ENCODE measurements at regions not wholly inside any gene's neighbourhood (a gene's known extent, or its start where the extent isn't known, plus 50 kb on each side); places are given as distances from the start of the nearest gene placed in this dataset.

DNA sequence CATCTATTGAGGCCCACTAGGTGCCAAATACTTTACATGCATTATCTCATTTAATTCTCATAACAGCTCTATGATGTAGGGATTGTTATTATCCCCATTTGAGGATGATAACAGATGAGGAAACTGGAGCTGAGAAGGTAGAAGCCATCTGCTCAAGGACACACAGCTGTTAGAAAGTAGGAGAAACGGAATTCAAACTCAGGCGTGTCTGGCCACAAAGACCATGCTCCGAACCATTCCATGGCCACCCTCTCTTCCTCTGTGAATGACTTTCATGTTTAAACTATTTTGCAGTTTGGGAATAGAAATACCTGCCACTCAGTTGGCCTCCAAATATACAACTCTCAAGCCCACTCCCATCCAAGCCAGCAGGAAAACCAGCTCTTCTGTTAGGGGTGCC, 87.6 kb upstream of the ANKRD55 start:
- no peak for DNase-seq (ENCODE audit: low spot score)

DNA sequence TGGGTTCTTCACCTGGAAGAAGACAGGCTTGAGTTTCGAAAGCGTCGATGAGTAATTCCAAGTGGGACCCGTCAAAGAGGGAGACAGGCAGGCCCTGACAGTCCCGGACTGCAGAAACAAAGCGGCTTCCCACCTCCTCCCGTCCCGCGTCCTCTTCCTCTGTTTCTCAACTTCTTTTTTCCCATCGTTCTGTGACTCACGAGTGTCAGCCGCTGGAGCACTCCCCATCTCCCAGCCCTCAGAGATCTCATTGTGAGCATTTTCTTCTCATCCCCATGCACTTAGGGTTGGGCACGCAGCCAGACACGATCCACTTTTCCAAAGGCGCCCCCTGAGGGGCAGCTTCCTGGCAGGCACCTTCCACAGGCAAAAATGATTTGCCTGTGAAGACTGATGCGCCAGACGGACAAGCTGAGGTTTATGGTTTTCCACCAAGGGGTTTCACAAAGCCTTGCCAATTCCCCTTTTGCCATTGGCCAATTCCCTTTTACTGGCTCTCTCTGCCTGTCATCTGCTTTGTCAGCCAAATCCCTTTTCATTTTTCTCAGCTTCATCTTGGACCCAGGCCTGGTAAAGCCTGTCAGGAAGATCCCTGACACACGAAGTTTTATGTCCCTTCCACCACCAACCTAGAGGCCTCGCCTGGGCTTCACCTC, 86.5 kb upstream of the ANKRD55 start:
- DNase-seq (ENCODE audit: low spot score), result no peak

DNA sequence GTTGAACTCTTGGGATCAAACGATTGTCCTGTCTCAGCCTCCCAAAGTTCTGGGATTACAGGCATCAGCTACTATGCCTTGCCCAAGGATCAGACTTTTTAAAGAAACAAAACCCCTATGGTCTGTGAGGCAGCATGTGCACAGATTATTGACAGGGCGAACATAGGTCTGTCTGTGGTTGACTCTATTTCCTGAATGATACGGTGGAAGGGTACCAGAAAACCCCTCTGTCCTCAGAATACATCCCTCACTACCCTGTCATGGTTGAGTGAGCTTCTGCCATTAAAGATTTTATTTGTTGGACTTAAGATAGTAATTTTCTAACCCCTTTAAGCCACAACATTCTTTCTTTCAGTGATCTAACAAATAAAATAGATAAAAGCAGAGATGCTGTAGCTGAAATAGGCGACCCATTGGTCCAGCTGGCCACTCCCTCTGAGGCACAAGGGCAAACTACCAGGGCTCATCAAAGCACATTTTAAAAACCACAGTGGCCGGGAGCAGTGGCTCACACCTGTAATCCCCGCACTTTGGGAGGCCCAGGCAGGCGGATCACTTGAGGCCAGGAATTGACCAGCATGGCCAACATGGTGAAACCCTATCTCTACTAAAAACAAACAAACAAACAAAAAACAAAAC, 84.9 kb upstream of the ANKRD55 start:
- DNase-seq (ENCODE audit: low spot score), result no peak

DNA sequence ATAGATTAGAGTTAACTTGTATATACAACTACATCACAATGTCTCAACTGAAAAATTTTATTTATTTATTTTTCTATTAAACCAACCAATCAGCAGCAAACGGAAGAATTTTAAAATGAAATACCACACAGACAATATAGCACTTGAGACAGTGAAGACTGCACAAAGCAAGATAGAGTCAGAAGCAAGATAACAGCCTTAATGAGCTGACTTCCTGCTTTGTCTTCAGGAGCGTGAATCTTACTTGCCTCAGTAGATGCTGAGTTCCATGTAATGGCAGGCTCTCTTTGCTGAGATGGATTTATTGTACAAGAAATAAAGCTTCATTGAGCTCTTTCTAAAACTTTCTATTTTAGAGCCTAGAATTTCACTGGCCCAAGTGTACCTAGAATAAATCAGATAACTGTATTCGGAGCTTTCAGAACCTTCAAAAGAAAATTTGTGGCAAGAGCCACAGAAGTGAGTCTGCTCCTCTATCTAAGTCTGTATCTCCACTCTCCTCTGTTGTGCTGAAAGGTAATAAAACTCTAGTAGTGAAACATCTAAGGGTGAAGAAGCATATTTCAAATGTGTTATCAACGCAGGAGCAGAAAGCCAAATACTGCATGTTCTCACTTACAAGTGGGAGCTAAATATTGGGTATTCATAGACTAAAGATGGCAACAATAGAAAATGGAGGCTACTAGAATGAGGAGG, 83.3 kb upstream of the ANKRD55 start:
- no peak for DNase-seq (ENCODE audit: low spot score)

DNA sequence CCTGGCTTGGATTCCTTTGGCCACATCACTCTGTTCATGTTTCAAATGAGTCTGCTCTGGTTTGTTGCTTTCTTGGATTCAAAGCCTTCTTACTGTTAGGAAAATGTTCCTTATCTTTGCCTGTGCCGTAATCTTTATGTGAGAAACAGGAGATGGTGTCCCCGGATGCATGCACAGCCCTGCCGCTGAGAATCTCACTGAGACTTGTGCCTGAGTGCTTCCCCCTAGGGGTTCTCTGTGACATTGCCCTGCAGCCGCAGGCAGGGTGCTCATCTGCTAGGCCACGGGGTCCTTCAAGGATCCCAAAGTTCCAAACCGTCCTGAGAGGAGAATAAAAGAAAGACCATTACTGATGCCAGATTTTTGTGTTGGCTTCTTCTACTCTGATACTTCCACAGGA, 81.4 kb upstream of the ANKRD55 start:
- DNase-seq (ENCODE audit: low spot score), result no peak

DNA sequence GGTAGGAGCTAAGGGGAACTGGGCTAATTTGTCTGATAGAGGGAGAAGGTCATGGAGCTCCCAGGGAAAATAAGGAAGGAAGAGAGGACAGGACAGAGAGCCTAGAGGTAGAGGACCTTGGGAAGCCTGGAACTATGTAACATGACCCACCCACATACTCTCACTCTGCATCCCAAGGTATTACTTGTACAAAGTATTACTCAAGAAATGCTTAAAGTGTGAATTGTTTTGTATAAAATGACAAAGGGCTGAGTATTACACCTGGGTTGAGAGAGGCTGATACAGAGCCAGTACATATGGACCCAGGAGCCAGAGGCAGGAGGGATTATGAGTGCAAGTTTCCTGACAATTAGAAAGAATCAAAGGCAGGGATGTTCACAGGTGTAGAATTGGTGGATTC, 80.5 kb upstream of the ANKRD55 start:
- DNase-seq (ENCODE audit: low spot score), result no peak

DNA sequence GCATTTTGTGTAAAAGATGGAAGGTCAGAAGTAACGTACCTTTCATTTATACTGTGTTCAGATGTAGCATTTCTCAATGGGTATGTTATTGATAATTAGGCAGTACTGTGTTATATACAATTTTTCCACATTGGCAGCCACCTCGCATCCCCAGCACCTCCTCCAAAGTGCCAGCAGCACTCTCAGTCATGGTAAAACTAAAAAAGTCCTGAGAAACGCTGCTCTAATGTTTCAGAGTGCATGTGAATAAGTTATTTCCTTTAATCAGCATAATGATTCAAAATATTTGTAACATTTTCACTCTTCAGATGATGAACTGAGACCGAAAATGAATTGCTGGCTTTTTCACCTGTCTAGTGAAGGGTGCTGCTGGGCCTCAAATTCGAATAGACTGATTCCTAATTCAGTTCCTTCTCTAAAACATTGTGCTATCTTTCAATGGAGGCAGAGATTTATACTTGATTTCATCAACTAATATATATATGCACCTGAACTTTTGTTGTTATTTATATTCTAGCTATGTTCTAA, 79.9 kb upstream of the ANKRD55 start:
- no peak for DNase-seq (ENCODE audit: low spot score)

DNA sequence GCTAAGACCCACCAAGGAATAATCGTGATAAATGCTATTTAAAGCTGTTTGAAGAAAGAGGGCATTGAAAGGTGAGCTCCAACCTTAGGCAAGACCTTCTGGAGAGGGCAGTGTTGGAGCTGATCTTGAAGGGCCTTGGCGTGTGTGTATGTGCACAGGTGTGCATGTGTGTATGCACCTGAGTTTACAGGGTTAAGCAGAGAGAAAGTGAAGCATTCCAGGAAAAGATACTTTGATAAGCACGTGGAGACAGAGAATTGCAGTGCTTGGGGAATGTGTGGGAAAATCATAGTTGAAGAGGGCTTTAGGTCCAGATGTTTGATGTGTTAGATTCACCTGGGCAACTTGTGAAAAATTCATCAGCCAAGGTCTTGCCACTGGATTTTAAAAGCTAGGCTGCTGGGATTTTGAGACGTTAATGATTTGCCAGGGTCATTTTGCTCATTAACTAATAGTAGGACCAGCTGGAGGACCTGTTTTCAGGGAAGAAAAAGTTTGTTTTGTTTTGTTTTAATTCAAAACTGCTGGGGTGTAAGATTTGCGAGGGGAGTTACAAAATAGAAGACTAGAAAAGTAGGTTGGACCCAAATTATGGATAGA, 78.3 kb upstream of the ANKRD55 start:
- DNase-seq (ENCODE audit: low spot score), result peak; percentile 26

DNA sequence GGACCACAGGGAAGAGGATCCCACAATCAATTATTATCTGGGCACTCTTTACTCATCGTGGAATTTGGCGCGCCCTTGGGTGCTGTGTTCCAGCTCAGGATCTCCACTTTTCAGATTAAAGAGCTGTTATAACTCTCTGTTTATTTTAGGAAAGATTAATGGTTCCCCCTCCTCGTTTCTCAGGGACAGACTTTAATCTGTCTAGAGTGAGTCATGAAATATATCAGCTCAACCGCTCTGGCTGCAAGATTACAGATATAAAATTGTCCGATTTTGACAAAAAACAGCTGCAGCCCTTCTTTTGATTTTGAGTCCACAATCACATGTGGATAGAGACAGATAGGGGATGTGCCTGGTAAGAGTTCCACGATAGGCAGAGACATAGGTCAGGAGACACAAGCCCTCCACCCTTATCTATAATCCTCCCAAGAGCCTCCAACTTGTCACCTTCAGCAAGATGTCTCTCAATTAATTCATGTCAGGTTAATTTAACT, 77.6 kb upstream of the ANKRD55 start:
- DNase-seq (ENCODE audit: low spot score), result no peak

DNA sequence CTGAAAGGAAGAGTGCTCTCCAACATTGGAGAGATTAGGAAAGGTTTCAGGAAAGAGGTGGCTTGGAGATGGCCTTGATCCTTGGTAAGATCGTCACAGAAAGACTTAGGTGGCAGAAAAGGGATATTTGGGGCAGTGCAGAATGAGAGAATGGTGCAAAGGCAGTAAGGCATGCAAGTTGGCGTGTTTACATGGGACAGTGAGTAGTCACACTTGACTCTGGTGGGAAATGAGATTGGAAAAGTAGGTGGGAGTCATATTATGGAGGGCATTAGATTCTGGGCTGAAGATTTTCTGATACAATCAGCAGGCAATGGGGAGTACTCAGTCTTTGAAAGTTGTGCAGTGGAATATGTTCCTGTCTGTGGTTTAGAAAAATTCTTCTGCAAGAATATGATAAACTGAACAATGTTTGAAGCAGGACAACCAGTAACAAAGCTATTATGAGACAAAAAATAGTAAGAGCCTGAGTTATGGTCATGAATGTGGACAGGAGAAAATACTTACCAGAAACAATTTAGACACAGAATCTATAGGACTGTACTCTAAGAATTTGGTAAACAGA, 76.2 kb upstream of the ANKRD55 start:
- no peak for DNase-seq (ENCODE audit: low spot score)

DNA sequence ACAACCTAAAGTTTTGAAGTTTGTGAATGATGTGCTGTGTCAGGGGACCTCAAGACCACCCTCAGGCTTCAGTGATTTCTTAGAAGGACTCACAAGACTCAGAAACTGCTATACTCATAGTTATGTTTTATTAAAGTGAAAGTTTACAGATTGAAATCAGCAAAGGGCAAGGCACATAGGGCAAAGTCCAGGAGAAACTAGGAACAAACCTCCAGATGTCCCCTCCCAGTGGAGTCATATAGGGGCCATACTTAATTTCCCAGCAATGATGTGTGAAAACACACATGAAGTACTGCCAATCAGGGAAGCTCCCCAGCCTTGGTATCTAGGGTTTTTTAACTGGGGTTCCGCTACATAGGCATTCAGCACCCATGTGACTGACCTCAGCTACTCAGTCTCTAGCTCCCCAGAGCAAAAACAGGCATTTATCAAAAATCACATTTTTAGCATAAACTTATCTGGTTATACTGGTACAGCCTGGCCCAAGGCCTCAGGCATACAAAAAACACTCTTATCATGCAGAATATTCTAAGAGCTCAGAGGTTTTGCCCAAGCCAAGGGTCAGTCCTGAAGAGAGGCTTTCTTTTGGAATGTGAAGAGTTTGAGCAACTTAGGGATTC, 74.7 kb upstream of the ANKRD55 start:
- DNase-seq (ENCODE audit: low spot score), result no peak

DNA sequence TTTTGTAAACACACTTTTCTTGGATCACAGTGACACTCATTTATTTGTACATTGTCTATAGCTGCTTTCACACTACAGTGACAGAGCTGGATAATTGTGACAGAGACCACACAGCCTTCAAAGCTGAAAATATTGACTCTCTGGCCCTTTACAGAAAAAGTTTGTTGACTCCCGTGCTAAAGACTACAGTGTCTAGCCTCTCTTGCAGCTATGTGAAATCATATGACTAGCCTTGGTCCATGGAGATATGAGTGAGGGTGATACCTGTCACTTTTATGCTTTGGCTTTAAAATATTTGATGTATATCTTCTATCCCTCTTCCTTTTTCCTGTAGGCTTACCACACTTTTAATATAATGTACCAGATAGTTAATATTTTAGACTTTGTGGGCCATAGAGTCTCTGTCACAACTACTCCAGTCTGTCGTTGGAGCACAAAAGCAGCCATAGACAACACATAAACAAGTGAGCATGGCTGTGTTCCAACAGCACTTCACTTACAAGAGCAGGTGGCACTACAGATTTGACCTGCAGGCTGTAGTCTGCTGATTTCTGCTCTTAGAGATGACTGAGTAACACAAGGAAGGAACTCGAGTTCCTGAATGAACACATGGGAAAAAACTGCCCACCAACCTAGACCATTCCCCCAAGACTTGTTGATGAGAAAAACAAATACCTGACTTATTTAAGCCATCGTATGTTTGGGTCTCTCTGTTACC, 73.5 kb upstream of the ANKRD55 start:
- no peak for DNase-seq (ENCODE audit: low spot score)

DNA sequence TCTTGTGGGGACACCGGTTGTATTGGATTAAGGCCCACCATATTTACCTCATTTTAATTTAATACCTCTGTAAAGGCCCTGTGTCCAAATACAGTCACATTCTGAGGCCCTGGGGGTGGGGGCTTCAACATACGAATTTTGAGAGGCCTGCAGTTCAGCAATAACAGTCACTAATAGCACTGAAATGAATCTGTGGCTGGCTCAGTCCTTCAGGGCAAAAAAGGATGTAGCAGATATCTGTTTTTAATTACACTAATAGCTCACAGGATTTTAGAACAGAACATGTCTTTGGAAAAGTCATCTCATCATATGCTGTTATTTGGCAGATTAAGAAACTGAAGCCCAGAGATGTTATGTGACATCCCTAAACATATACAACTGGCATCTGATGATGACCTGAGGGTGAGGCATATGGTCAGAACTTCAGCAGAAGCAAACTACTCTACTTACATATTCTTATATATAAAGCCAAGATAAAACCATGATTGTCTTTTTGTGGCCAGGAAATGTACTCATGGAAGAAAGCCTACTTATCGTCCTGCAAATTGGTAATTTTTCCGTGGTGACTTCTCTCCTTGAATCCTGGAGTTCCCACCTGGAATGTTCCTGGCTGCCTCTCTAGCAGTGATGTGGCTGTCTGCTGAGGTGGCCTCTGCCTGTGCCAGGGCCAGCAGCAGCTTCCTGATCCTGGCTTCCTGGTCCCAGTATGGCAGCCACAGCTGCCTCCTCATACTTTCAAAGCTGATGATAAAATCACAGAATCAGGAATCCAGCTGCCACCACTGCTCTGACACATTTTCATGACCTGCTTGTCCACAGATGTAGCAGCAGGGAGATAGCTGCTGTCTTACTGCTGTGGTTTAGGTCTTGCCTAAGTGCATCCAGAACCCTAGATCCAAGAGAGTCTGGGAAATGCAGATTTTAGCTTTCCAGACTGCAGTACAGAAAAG, 72.1 kb upstream of the ANKRD55 start:
- peak; percentile 19 for DNase-seq (ENCODE audit: low spot score)

DNA sequence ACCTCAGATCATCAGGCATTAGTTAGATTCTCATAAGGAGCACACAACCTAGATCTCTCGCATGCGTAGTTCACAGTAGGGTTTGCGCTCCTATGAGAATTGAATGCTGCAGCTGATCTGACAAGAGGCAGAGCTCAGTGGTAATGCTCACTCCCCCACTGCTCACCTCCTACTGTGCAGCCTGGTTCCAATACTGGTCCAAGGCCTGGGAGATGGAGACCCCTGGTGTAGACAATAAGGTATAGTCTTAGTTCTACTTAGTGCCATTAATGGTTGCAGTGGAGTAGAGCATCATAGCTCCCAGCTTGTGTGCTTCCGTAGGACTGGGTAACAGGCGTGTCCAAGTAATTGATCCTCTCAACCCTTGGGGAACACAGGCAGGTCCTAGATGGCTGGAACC, 70.4 kb upstream of the ANKRD55 start:
- DNase-seq (ENCODE audit: low spot score), result no peak

DNA sequence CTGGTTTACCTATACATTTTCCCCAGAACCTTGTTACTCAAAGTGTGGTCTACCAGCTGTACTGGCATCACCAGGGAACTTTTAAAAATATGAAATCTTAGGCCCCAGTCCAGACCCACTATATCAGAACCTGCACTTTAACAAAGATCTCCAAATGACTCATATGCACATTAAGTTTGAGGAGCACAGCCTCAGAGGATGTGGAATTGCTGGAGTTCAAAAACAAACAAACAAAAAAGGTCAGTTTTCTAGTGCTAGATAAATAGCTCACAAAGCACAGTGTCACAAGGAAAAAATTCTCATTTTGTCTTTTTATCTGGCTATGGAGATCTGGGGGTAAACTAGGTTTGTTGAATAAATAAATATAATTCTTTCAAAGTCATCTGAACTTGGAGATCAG, 68.9 kb upstream of the ANKRD55 start:
- DNase-seq (ENCODE audit: low spot score), result no peak

DNA sequence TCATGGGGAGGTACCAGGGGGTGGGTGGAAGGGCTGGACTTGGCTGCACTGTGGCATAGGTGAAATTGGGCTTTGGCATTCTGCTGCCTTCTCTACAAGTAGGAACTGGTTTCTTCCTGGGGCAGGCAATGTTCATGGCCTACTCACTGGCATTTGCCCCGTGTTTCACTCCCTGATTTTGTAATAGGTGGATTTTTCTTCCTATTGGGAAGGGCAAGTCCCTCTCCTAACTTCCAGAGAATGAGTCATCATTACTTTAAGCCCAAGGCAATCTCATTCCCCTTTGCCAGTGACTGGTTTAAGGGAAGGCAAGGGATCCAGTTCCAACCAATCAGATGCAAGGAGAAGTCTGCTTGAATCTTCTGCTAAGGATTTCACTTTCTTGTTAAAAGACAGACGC, 67.9 kb upstream of the ANKRD55 start:
- DNase-seq (ENCODE audit: low spot score), result peak; percentile 61

DNA sequence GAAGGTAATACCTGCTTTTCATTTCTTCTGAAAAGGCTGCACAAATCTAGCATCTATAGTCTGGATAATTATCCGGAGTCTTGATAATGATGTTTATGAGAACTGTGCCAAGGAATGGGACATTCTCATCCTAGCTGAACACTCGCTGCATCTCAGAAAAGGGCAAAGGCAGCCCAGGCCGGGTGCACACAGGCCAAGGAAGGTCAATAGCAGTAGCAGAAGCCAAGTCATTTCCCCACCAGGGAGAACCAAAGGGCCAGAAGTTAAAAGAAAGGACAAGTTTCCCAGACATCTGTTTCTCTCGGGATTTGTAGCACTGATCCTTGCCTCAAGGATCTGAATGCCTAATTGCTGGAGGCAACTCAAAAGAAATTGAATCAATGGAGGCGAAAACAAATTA, 66.1 kb upstream of the ANKRD55 start:
- DNase-seq (ENCODE audit: low spot score), result no peak

DNA sequence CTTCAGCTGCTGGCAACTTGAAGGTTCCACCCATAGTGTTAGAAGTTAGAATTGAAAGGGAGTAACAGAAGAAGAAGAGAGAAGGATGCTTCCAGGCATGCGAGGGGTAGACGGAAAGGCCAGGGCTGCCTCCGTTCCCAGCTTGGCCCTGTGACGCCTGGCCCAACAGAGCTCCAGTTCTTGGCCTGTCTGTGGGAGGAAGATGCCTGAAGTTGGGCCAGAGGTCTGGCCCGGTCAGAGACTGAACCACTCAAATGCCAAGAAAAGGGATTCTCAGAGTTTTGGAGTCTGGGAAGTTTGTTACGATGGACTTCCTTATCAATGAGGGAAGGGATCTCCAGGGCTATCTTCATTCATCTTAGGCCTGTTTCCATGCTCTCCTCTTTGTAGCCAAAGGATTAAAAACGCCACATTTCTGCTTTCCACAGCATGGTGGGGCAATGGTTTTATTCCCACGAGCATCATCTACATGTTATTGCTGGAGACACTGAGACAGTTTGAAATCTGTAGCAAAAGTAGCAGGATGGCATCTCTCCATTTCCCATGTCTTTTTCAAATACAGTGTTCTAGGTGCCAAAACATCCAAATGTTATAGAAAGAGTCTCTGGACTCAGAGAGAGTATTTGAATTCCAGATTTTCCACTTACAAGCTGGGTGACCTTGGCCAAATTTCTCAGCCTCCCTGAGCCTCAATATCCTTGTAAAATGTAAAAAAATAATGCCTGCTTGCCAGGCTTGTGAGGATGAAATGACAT, 65.4 kb upstream of the ANKRD55 start:
- no peak for DNase-seq (ENCODE audit: low spot score)

DNA sequence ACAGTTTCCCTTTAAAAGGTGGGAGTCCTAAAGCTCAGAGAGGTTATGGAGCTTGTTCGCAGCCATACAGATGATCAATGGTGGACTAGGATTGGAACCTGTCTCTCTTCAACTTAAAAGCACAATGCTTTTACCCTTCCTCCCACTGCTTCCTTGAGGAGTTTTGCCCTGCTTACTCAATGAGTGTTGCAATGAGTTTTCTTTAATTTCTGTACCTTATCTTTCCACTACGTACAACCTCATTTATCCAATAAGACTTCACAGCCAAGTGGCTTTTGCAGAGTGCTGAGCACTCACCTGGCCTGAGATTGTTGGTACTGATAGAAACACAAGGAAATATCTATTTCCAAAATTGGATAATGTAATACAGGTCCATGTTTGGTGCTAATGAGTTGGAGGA, 64.7 kb upstream of the ANKRD55 start:
- DNase-seq (ENCODE audit: low spot score), result no peak

Data from kidney tubule cell (primary cell).